ENCODE measurements at regions not wholly inside any gene's neighbourhood (a gene's known extent, or its start where the extent isn't known, plus 50 kb on each side); places are given as distances from the start of the nearest gene placed in this dataset.

GRCh38 chr3:74664606-74665005, 50.1 kb upstream of the CNTN3 start:
- no peak for TF ChIP-seq CTCF (conservative IDR thresholded peaks at IDR 0.05; ENCODE audit: low read depth, low read length)
- no peak overlapping the region for H3K4me3 ChIP-seq (ENCODE audit: low read depth, low read length)
- DNase-seq (ENCODE audit: low read depth): no peak

Data from choroid plexus epithelial cell (primary cell).